ENCODE measurements at regions not wholly inside any gene's neighbourhood (a gene's known extent, or its start where the extent isn't known, plus 50 kb on each side); places are given as distances from the start of the nearest gene placed in this dataset.

- no peak for DNase-seq
These were observed 49.8 kb downstream of the PLCE1 start for GRCh38 chr10:94043431-94043990.

GRCh38 chr10:94046098-94046497 is 52.4 kb downstream of the PLCE1 start:
- no peak for DNase-seq

GRCh38 chr10:94047293-94047692 is 53.6 kb downstream of the PLCE1 start:
- DNase-seq = no peak

- no peak for DNase-seq
These were observed 56.2 kb downstream of the PLCE1 start for GRCh38 chr10:94049911-94050310.

- no peak for DNase-seq
These were observed 58.5 kb downstream of the PLCE1 start for GRCh38 chr10:94052281-94052680.

- DNase-seq = no peak
These were observed 59.4 kb downstream of the PLCE1 start for GRCh38 chr10:94052866-94053791.

GRCh38 chr10:94059178-94059883 is 65.6 kb downstream of the PLCE1 start:
- no peak for DNase-seq

- DNase-seq = no peak
These were observed 67.3 kb downstream of the PLCE1 start for GRCh38 chr10:94061026-94061425.

- no peak for DNase-seq
These were observed 68.9 kb downstream of the PLCE1 start for GRCh38 chr10:94062611-94063010.

GRCh38 chr10:94065362-94065761 is 71.6 kb downstream of the PLCE1 start:
- DNase-seq = no peak

- DNase-seq = no peak
These were observed 72.1 kb downstream of the PLCE1 start for GRCh38 chr10:94065787-94066186.

- DNase-seq = no peak
These were observed 72.7 kb downstream of the PLCE1 start for GRCh38 chr10:94066411-94066810.

GRCh38 chr10:94069884-94070283 is 76.2 kb downstream of the PLCE1 start:
- no peak for DNase-seq

GRCh38 chr10:94074462-94074861 is 80.7 kb downstream of the PLCE1 start:
- no peak for DNase-seq

GRCh38 chr10:94075506-94075905 is 81.8 kb downstream of the PLCE1 start:
- DNase-seq = no peak

GRCh38 chr10:94076325-94076841 is 82.7 kb downstream of the PLCE1 start:
- DNase-seq = no peak

- no peak for DNase-seq
These were observed 83.3 kb downstream of the PLCE1 start for GRCh38 chr10:94077042-94077441.

GRCh38 chr10:94080108-94080507 is 86.4 kb downstream of the PLCE1 start:
- no peak for DNase-seq

- no peak for DNase-seq
These were observed 90.0 kb downstream of the PLCE1 start for GRCh38 chr10:94083662-94084265.

- no peak for DNase-seq
These were observed 90.6 kb downstream of the PLCE1 start for GRCh38 chr10:94084344-94084743.

GRCh38 chr10:94085288-94085687 is 91.6 kb downstream of the PLCE1 start:
- DNase-seq = no peak

- DNase-seq = no peak
These were observed 92.2 kb downstream of the PLCE1 start for GRCh38 chr10:94085766-94086437.

Measured in NCI-H1092 (cell line).